ENCODE measurements at regions not wholly inside any gene's neighbourhood (a gene's known extent, or its start where the extent isn't known, plus 50 kb on each side); places are given as distances from the start of the nearest gene placed in this dataset.

DNA sequence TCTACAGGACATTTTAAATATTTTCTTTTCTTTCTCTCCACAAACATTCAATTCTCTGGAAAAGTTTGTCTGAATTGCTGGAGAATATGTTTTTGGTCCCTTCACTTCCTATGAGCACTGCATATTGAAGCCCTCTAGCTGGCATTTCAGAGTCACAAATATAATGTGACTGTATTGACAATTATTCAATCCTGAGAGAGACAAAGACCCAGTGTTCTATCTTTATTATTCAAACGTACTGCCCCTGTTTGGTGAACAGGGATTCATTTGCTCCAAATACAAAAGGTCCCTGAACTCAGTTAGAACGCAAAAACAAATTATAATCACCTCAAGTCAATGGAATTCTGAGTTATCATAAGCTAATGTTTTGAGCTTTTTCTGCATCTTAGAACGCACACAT is 173.1 kb upstream of the CDIN1 start:
- TF ChIP-seq, protein P1, sequence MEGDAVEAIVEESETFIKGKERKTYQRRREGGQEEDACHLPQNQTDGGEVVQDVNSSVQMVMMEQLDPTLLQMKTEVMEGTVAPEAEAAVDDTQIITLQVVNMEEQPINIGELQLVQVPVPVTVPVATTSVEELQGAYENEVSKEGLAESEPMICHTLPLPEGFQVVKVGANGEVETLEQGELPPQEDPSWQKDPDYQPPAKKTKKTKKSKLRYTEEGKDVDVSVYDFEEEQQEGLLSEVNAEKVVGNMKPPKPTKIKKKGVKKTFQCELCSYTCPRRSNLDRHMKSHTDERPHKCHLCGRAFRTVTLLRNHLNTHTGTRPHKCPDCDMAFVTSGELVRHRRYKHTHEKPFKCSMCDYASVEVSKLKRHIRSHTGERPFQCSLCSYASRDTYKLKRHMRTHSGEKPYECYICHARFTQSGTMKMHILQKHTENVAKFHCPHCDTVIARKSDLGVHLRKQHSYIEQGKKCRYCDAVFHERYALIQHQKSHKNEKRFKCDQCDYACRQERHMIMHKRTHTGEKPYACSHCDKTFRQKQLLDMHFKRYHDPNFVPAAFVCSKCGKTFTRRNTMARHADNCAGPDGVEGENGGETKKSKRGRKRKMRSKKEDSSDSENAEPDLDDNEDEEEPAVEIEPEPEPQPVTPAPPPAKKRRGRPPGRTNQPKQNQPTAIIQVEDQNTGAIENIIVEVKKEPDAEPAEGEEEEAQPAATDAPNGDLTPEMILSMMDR (IDR thresholded peaks at IDR 0.05): no peak
- no peak for TF ChIP-seq REST (IDR thresholded peaks at IDR 0.05; ENCODE audit: insufficient read depth in 1 of 2, low read depth in 2 of 2, low read length in 1 of 2)

Data from Panc1 (cell line).